22Rv1 (cell line): ENCODE measurements at regions not wholly inside any gene's neighbourhood (a gene's known extent, or its start where the extent isn't known, plus 50 kb on each side); places are given as distances from the start of the nearest gene placed in this dataset.

Experiments used
- H3K27ac ChIP-seq: fragments of 450-650 bp; 2 replicates; pipeline ENCODE4 v1.5.1; 2017
- CTCF ChIP-seq: fragments of 450-650 bp; IDR thresholded peaks from 2 replicates; pipeline ENCODE4 v1.5.1; 2017; ENCODE audit warnings: mild to moderate bottlenecking
- ZFX ChIP-seq: fragments of 450-650 bp; IDR thresholded peaks from 2 replicates; pipeline ENCODE4 v1.6.1; 2017; ENCODE audit warnings: antibody characterized with exemption, borderline replicate concordance

GRCh38 chr18:41206341-41206830 is 748.6 kb upstream of the PIK3C3 start:
- no peak for TF ChIP-seq CTCF
- TF ChIP-seq ZFX, result no peak
- H3K27ac ChIP-seq, result no peak overlapping the region

- TF ChIP-seq ZFX (no peak), CTCF (no peak)
- no peak overlapping the region for H3K27ac ChIP-seq
Observed at GRCh38 chr18:41199212-41199611, 755.8 kb upstream of the PIK3C3 start.

- H3K27ac ChIP-seq, result no peak overlapping the region
- TF ChIP-seq ZFX, result no peak
- TF ChIP-seq CTCF, result no peak
Observed at GRCh38 chr18:41197967-41198366, 757.1 kb upstream of the PIK3C3 start.

GRCh38 chr18:41170346-41170745 is 784.7 kb upstream of the PIK3C3 start:
- TF ChIP-seq ZFX (no peak), CTCF (no peak)
- no peak overlapping the region for H3K27ac ChIP-seq

GRCh38 chr18:41165625-41166024 is 789.4 kb upstream of the PIK3C3 start:
- no peak overlapping the region for H3K27ac ChIP-seq
- TF ChIP-seq CTCF, result no peak

- H3K27ac ChIP-seq, result no peak overlapping the region
- no peak for TF ChIP-seq CTCF
- no peak for TF ChIP-seq ZFX
Observed at GRCh38 chr18:41162781-41163180, 792.3 kb upstream of the PIK3C3 start.

GRCh38 chr18:41162191-41162590 is 792.8 kb upstream of the PIK3C3 start:
- TF ChIP-seq ZFX, result no peak
- no peak for TF ChIP-seq CTCF

More at GRCh38 chr18:41162191-41162590, 792.8 kb upstream of the PIK3C3 start:
- H3K27ac ChIP-seq, result no peak overlapping the region
